Stimulated activated CD8-positive, alpha-beta memory T cell treated with anti-CD3 and anti-CD28 coated beads, Interleukin-15, amount 100 ng/mL, for 48 hours (primary cell): ENCODE measurements at regions not wholly inside any gene's neighbourhood (a gene's known extent, or its start where the extent isn't known, plus 50 kb on each side); places are given as distances from the start of the nearest gene placed in this dataset.
"Not testable (repeated sequence)": the region's sequence is repeated elsewhere in the genome, so short reads cannot be mapped to it uniquely, and the experiment has no call there.

ENCODE experiments used
- DNase-seq, 2 donors: peaks; one replicate each; pipeline ENCODE4 v3.0.0-alpha.2; 2020; ENCODE audit warnings: low read depth in 2 of 2

DNA sequence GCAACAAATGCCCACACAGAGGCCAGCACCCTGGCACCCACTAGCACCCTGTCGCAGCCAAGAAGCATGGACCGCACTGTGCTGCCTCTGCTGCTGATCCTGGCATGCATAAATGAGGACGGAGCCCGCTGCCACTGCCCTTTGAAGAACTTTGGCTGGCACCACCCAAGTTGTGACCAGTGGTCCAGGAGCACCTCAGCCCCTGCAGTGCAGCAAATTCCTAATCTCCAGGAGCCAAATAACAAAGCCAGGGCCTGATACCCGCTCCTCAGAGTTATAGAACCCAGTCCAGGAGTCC, 807.2 kb downstream of the GLUD2 start:
- no peak for DNase-seq

DNA sequence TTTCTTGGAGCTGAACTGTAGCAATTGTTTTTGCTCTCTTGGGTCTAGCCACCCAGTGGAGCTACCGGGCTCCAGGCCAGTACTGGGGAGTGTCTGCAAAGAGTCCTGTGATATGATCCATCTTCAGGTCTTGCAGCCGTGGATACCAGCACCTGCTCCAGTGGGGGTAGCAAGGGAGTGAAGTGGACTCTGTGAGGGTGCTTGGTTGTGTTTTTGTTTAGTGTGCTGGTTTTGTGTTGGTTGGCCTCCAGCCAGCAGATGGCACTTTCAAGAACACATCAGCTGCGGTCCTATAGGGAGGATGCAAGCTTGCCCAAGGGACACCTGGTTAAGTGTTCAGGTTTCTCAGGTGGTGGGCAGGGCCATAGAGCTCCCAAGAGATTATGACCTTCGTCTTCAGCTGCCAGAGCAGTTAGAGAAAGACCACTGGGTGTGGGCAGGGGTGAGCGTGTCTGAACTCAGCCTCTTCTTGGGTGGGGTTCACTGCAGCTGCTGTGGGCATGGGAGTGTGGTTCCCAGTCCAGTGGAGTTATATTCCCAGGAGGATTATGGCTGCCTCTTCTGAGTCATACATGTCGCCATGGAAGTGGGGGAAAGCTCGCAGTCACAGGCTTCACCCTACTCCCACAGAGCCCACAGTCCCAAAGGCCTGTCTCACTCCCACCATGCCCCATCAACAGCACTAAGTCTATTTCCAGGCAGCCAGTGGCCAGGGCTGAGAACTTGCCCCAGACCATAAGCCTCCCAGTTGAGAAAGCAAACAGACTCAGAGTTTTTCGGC, 811.6 kb downstream of the GLUD2 start:
- no peak for DNase-seq

DNA sequence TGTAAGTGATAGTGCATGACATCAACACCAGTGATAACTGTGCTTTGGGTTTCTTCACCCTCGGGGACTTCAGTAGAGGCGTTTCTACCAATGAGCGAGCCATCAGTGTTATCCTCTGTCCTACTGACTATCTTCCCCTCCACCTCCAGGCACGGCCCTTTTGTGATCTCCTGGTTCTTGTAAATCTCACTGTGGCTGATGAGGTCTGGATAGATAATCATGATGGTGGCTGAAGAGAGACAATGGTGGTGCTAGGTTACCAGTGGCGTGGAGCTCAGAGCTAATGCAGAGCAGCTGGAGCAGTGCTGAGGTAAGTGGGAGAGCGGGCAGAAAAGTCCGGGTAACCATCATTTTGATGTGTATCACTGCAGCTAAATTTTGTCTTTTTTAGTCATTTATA, 816.6 kb downstream of the GLUD2 start:
- DNase-seq = no peak

DNA sequence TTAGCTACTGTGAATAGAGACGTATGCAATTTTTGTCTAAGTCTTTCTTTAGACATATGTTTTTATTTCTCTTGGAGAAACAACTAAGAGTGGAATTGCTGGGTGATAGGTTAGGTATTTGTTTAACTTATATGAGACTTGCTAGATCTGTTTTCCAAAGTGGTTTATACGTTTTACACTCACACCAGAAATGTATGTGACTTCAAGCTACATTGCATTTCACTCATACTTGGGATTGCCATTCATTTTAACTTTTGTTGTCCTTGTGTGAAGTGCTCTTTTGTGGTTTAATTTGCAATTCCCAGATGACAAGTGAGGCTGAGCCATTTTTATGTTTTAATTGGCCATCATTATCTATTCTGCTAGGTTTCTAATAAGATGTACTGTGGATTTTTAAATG, 817.2 kb downstream of the GLUD2 start:
- no peak for DNase-seq

DNA sequence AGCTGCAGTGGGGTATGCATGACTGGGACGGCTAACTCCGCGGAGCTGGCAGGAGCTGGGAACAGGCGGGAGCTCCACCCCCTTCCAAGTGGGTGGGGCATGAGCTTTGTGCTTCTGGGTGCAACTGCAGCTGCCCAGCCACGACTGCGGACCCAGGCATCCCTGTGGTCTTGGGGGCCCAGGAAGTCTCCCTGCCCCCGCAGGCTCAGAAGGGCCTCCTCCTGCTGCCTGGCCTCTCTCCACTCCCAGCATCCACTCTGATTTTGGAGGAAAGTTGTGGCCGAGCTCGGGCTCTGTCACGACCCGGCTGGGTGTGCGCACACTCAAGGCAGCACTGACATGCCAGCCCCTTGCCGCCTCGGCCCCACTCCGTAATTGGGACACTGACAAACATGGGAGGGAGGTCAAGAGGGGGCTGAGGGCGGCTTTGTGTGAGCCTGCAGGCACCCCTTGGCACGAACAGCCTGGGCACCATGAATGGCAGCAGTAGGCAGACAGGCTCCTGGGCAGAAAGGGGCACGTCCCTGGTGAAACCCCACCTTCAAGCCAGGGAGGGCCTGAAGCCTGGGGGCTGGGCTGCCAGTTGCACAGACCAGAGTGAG, 822.6 kb downstream of the GLUD2 start:
- DNase-seq = no peak

DNA sequence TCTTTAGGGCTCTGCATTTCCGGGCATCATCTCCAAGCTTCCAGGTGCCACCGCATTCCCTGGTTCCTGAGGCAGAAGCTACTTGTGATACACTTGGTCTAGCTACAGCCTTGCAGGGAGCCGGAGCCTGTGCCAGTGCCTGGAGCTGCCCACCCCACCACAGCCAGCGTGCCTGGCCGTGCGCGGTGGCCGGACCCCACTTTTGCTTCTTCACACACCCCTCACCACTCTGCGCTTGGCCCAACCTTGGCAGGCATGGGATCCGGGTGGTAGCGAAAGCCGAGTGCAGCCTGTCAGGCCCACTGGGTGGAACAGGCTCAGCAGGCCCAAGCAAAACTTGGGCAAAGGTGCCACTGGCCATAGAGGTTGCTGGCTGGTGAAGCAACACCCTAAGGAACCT, 823.7 kb downstream of the GLUD2 start:
- no peak for DNase-seq

DNA sequence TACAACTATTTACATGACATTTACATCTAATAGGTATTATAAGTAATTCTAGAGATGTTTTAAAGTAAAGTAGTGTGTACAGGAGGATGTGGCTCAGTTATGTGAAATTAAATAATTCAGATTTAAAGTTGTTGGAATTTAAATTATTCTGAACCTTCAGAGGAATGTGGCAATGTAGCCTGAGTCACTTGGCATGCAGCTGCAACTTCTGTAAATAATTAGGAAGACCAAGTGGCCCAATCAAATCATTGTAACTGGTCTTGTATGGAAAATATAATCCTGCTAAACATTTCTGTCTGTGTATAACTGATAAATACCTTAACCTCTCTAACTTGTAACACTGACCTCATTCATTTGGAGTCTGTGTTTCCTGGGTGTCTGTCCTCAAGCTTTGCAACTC, 828.9 kb downstream of the GLUD2 start:
- DNase-seq = no peak

DNA sequence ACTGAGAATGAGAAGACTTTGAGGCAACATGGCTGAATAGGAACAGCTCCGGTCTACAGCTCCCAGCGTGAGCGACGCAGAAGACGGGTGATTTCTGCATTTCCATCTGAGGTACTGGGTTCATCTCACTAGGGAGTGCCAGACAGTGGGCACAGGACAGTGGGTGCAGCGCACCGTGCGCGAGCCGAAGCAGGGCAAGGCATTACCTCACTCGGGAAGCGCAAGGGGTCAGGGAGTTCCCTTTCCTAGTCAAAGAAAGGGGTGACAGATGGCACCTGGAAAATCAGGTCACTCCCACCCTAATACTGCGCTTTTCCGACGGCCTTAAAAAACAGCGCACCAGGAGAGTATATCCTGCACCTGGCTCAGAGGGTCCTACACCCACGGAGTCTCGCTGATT, 829.9 kb downstream of the GLUD2 start:
- DNase-seq = not testable (repeated sequence)

DNA sequence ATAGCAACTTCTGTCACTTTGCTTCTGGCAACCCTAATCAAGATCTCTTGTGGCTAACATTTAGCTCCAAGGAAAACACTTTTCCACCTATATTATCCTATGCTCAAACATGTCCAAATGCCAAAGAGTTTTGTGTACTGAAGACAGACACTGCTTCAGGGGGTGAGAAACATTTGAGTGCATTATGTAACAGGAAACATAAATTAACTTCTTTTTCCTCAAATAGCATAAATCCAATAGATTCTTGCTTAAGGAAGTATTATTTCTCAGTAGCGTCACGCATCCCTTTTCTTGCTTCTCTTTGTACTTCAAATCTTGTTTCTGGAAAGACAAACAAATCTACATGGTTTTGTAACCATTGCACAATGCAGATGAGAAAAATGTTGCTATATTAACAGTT, 839.1 kb downstream of the GLUD2 start:
- no peak for DNase-seq

DNA sequence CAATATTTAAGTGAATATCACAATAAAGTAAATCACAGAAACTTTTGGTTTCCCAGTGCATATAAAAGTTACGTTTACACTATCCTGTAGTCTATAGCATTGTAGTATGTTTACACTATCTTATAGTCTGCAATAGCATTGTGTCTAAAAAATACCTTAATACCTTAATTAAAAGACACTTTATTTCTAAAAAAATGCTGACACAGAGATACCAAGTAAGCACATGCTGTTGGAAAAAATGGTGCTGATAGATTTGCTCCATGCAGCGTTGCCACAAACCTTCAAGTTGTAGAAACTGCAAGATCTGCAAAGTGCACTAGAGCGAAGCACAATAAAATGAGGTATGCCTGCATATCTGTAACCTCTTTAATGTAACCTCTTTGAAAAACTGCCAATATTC, 847.3 kb downstream of the GLUD2 start:
- DNase-seq = no peak

DNA sequence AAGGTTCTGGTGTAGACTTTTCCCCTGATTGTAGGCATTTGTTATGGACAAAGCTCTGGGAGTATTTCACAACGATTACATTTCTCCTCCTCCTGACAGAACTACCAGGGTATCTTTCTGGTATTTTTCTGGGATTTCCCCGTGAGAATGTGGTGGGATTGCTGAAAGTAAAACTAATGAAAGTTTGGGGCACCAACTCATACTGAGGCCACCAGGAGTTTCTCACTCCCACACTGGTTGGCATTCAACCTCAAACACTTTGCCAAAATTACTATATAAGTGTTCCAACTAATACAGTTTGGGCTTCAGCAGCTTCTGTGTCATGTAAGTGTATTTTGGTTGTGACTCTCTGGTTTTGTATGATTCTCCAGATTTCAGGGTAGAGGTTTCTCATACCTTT, 855.1 kb downstream of the GLUD2 start:
- no peak for DNase-seq

DNA sequence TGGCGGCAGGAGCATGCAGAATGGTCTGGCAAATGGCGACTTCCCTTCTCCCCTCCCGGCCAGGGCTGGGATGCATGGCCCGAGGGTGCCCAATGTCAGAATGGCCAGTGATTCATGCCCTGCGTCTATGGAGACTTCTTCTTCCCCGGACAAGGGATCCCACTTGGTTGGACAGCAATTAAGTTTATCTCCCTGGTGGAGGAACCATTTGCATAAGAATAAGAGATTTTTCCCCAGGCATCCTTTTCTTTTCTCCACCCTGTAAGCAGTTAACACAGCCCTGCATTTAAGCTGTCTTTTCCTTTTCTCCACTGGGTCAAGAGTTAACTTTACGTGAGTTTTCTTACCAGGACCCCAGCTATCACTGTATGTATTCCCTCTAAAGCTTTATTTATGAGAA, 856.6 kb downstream of the GLUD2 start:
- no peak for DNase-seq

DNA sequence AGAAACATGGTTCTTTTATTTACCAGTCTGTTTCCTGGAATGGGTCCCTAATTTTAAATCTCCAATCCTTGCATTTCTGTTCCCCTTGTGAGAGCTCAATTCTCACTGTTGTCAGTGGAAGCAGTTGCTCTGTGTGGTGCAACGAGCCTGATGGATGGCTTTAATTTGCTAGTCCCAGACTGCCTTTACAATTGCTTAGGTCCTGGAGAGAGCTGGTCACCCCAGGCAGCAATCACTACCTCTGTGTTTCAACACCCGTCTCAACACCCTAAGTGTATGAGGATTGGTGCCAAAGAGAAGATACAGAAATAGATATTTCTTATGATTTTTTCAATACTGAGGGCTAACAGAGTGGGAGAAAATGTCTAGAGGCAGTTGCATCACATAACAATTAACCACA, 873.8 kb downstream of the GLUD2 start:
- DNase-seq = no peak

DNA sequence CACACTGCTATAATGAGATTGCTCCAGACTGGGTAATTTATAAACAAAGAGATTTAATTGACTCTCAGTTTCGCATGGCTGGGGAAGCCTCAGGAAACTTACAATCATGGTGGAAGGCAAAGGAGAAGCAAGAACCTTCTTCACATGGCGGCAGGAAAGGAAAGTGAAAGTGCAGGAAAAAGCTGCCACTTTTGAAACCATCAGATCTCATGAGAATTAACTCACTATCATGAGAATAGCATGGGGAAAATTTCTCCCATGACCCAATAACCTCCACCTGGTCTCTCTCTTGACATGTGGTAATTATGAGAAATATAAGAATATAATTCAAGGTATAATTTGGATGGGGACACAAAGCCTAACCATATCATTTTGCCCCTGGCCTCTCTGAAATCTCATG, 884.2 kb downstream of the GLUD2 start:
- DNase-seq = no peak

DNA sequence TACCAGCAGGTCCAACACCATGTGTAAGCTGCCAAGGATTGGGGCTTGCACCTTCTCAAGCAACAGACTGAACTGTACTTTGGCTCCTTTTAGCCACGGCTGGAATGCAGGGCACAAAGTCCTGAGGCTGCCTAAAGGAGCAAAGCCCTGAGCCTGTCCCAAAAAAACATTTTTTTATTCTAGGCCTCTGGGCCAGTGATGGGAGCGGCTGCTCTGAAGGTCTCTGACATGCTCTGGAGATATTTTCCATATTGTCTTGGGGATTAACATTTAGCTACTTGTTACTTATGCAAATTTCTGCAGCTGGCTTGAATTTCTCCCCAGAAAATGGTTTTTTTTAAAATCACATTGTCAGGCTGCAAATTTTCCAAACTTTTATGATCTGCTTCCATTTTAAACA, 885.3 kb downstream of the GLUD2 start:
- DNase-seq = no peak

DNA sequence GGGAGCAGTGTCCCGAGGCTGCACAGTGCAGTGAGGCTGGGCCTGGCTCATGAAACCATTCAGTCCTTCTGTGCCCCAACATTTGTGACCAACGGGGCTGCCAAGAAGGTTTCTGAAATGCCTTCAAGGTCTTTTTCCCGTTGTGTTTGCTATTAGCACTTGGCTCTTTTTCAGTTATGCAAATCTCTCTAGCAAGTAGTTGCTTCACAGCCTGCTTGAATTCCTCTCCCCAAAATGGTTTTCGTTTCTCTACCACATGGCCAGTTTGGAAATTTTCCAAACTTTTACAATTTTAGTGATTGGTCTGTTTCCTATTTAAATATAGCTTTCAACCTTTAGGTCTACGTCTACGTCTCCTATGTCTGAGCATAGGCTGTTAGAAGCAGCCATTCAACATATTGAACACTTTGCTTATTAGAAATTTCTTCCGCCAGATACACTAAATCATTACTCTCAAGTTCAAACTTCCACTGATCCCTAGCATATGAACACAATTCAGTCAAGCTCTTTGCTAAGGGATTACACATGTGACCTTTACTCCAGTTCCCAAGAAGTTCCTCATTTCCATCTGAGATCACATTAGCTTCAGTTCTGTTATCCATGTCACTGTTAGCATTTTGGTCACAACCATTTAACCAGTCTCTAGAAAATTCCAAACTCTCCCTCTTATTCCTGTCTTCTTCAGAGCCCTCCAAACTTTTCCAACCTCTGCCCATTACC, 901.8 kb downstream of the GLUD2 start:
- DNase-seq = no peak

DNA sequence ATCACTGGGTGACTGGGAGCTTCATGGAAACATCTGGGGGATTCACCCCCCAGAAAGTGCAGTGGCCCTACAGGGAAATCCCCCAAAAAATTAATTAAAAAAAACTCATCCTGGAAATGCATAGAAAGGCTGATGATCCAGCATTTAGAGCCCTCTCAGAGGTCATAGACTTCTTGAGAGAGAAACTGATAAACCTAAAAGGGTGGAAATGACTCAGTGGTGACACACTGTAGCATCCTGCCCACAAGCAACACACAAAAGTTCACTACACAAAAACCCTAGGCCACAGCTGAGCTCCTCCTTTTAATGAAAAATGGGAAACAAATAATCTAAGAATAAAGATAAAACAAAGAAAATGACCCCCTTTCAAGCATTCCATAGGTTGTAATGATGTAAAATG, 911.5 kb downstream of the GLUD2 start:
- DNase-seq = no peak

DNA sequence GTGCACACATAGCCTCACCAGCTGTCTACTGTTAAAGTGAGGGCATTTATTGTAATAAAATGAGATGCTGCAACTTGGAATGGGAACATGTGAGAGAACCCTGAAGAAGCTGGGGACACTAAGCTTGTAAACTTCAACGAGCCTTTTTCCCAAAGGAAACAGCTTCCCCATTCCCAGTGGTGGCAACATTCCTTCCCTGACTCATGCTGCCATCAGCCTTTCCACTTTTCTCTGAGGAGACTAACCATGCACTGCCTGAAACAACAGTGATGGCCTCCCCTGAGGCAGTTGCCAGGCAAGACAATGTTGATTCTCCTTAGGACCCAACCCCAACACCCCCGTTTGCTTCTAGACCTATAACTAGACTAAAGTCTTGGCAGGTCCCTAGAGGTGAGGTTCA, 928.3 kb downstream of the GLUD2 start:
- DNase-seq = no peak

DNA sequence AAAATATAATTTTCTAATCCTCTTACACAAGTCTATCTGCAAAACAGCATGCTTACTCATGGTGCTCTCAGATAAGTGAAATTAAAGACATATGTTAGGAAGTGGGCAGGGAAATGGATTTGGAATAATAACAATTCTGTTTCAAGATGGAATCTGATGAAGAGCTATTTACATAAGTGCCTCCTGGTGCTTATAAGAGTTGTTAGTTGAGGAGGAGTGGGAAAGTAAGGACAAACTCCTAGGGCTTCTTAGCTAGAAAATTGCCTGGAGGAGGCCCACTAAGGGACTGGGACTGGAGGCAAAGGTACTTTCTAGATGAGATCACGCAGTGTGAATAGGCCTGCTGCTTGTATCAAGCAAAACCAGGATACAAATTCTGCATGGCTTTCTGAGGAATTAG, 939.8 kb downstream of the GLUD2 start:
- DNase-seq = no peak

DNA sequence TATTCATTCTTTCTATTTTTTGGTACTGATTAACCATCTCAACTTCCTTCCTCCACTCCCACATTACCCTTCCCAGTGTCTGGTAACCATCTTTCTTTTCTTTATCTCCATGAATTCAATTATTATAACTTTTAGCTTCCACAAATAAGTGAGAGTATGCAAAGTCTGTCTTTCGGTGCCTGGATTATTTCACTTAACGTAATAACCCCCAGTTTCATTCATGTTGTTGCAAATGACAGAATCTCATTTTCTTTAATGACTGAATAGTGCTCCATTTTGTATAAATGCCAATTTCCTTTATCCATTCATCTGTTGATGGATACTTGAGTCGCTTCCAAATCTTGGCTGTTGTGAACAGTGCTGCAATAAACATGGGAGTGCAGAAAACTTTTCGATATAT, 940.4 kb downstream of the GLUD2 start:
- DNase-seq = no peak

DNA sequence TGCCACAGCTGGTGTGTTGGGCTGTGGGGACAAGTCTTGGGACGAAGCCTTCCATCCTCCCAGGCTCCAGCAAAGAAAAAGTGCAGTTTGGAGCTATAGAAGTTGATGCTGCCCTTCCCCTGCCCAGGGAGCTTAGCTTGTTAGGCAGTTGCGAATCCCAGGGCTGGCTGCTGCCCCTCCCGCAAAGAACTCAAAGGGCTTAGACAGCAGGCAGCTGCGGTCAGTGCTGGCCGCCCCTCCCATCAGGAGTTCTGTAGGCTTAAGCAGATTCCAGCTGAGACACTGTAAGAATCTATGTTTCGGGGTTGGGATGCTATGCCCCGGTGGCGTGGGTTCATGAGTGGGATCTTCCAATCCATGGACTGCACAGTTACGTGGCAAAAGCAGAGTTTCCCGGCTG, 956.7 kb downstream of the GLUD2 start:
- no peak for DNase-seq

DNA sequence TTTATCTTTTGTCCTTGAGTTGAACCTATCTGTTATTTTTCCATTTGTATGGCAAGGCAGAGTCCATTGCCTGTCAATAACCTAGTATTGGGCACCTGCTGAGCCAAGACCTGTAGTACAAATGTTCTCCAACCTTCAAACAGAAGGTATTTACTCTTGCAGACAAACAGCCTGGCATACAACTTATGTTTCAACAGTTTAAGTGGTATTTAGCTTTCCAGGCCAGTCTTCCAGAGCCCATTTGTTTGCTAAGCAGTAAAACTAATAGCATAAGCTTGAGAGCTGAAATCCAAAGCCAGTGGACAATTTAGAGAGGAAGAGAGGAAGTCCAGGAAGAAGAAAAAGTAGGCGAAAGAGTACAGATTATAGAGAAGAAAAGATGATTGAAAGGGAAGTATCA, 979.3 kb downstream of the GLUD2 start:
- no peak for DNase-seq

DNA sequence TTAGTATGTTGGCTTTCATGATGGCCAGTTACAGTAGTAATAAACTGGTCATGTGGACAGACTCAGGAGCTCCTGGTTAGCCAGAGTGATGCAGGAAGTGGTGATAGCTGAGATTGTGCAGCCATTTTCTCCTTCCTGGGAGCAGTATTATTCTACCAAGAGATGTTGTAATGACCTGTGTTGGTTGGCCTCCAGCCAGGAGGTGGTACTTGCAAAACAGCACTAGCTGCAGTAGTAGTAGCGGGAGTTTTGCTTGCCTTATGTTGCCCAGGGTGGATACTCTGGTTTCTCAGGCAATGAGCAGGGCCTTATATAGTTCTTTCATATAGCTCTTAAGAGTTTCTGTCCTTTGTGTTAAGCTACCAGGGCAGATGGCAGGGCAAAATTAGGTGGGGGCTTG, 998.8 kb downstream of the GLUD2 start:
- no peak for DNase-seq

DNA sequence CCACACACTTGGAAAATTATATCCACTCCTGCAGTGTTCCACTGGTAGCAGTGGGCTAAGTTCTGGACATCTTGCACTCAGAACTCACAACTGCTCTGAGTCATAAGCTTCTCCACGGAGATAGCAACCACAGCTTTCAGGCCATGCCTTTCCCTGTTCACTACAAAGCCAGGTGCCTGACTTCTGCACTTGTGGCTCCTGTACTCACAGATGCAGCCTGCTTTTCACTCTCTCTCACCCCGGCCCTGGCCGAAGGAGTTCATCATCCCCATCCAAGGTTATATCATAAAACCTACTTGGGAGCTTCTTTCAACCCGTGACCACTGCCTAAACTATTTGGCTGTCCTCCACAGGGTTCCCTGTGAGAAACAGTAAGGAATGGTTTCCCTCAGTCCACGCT, 999.4 kb downstream of the GLUD2 start:
- DNase-seq = no peak
